CD4-positive, alpha-beta T cell treated with Interleukin-6 at 100 ng/mL for 8 hours (primary cell): ENCODE measurements at regions not wholly inside any gene's neighbourhood (a gene's known extent, or its start where the extent isn't known, plus 50 kb on each side); places are given as distances from the start of the nearest gene placed in this dataset.

Source experiments
- DNase-seq: peaks from one replicate; pipeline ENCODE4 v3.0.0-alpha.2; 2020; ENCODE audit warnings: mixed read lengths, low spot score

GRCh38 chr10:131635564-131636015, 265.2 kb upstream of the PPP2R2D start:
- no peak for DNase-seq

- no peak for DNase-seq
Measured at GRCh38 chr10:131636116-131636515, 264.7 kb upstream of the PPP2R2D start.

GRCh38 chr10:131636841-131637724, 263.7 kb upstream of the PPP2R2D start:
- no peak for DNase-seq

- DNase-seq: no peak
Measured at GRCh38 chr10:131638049-131638879, 262.5 kb upstream of the PPP2R2D start.

- no peak for DNase-seq
Measured at GRCh38 chr10:131638880-131639278, 261.9 kb upstream of the PPP2R2D start.

GRCh38 chr10:131640045-131640644, 260.7 kb upstream of the PPP2R2D start:
- DNase-seq: no peak

- no peak for DNase-seq
Measured at GRCh38 chr10:131641231-131641630, 259.6 kb upstream of the PPP2R2D start.

GRCh38 chr10:131641898-131642297, 258.9 kb upstream of the PPP2R2D start:
- DNase-seq: no peak

- no peak for DNase-seq
Measured at GRCh38 chr10:131642966-131643365, 257.8 kb upstream of the PPP2R2D start.

GRCh38 chr10:131644289-131644688, 256.5 kb upstream of the PPP2R2D start:
- no peak for DNase-seq

- DNase-seq: no peak
Measured at GRCh38 chr10:131644864-131645658, 255.7 kb upstream of the PPP2R2D start.

- no peak for DNase-seq
Measured at GRCh38 chr10:131645756-131646155, 255.1 kb upstream of the PPP2R2D start.

- no peak for DNase-seq
Measured at GRCh38 chr10:131646551-131647525, 254.0 kb upstream of the PPP2R2D start.

- no peak for DNase-seq
Measured at GRCh38 chr10:131647789-131648188, 253.0 kb upstream of the PPP2R2D start.

GRCh38 chr10:131648386-131649020, 252.3 kb upstream of the PPP2R2D start:
- DNase-seq: no peak

GRCh38 chr10:131649617-131650016, 251.2 kb upstream of the PPP2R2D start:
- DNase-seq: no peak

GRCh38 chr10:131650169-131650705, 250.6 kb upstream of the PPP2R2D start:
- no peak for DNase-seq

GRCh38 chr10:131650771-131651673, 249.8 kb upstream of the PPP2R2D start:
- DNase-seq: no peak
